Cardiac fibroblast (primary cell): ENCODE measurements at regions not wholly inside any gene's neighbourhood (a gene's known extent, or its start where the extent isn't known, plus 50 kb on each side); places are given as distances from the start of the nearest gene placed in this dataset.

Source experiments
- DNase-seq, 2 donors: peaks; one replicate each; pipeline versions ENCODE4 v3.0.0 to v3.0.0-alpha.2; 2010; ENCODE audit warnings: low read depth in 2 of 2
- H3K4me3 ChIP-seq, 2 donors: replicated peaks in 1 of 2; 1 replicate in 1 of 2; 2 replicates in 1 of 2; pipeline ENCODE4 v1.5.1; 2011; ENCODE audit warnings: low read depth in 2 of 2, low read length in 2 of 2, mild to moderate bottlenecking in 2 of 2, moderate library complexity in 1 of 2
- CTCF ChIP-seq: IDR thresholded peaks from one replicate; pipeline ENCODE4 v1.5.1; 2011; ENCODE audit warnings: low read depth, mild to moderate bottlenecking, low read length, inconsistent platforms

- DNase-seq = peak; percentile 71 to 79
- H3K4me3 ChIP-seq = no peak overlapping the region
- TF ChIP-seq CTCF = peak; percentile 73
Measured at GRCh38 chr7:149625340-149625946, 127.8 kb upstream of the ZNF746 start.

GRCh38 chr7:149624419-149625339 is 127.1 kb upstream of the ZNF746 start:
- peak; percentile 67 for TF ChIP-seq CTCF
- DNase-seq = peak; percentile 94 to 96
- H3K4me3 ChIP-seq = peak overlapping the region; percentile 79 to 85

GRCh38 chr7:149624006-149624405 is 126.4 kb upstream of the ZNF746 start:
- peak in 1 of 2 donors; percentile 17 for DNase-seq
- peak overlapping the region; percentile 79 to 85 for H3K4me3 ChIP-seq
- TF ChIP-seq CTCF = no peak

GRCh38 chr7:149623262-149623997 is 125.8 kb upstream of the ZNF746 start:
- peak overlapping the region; percentile 79 to 85 for H3K4me3 ChIP-seq
- DNase-seq = peak; percentile 80 to 84

GRCh38 chr7:149622444-149623210 is 125.0 kb upstream of the ZNF746 start:
- H3K4me3 ChIP-seq = peak overlapping the region; percentile 79 to 85
- TF ChIP-seq CTCF = no peak
- DNase-seq = no peak

- DNase-seq = no peak
- TF ChIP-seq CTCF = no peak
- no peak overlapping the region for H3K4me3 ChIP-seq
Measured at GRCh38 chr7:149621776-149622175, 124.2 kb upstream of the ZNF746 start.
